OCI-LY7 (cell line): ENCODE measurements at regions not wholly inside any gene's neighbourhood (a gene's known extent, or its start where the extent isn't known, plus 50 kb on each side); places are given as distances from the start of the nearest gene placed in this dataset.

Source experiments
- CTCF ChIP-seq: fragments of 200-600 bp; sonication (generic); conservative IDR thresholded peaks from 2 replicates; pipeline ENCODE4 v1.5.1; 2014; ENCODE audit warnings: mild to moderate bottlenecking, antibody characterized with exemption, low read length, moderate library complexity, mixed read lengths
- EZH2phosphoT487 ChIP-seq: fragments of 200-600 bp; sonication (generic); IDR thresholded peaks from 2 replicates; pipeline ENCODE4 v1.6.1; 2018; ENCODE audit warnings: low read depth, borderline replicate concordance, mild to moderate bottlenecking, mixed run types, antibody characterized with exemption, low read length, moderate library complexity, mixed read lengths

GRCh38 chr3:154559623-154560022 is 129.6 kb upstream of the GPR149 start:
- TF ChIP-seq CTCF, result no peak
- no peak for TF ChIP-seq EZH2phosphoT487
